HL-60 (cell line): ENCODE measurements at regions not wholly inside any gene's neighbourhood (a gene's known extent, or its start where the extent isn't known, plus 50 kb on each side); places are given as distances from the start of the nearest gene placed in this dataset.

Source experiments
- CTCF ChIP-seq: IDR thresholded peaks from one replicate; pipeline ENCODE4 v1.5.1; 2011; ENCODE audit warnings: low read length, control low read depth, inconsistent platforms; ENCODE audit not compliant: insufficient read depth
- GABPA ChIP-seq: IDR thresholded peaks from 2 replicates; pipeline ENCODE4 v1.6.1; 2012; ENCODE audit warnings: low read depth
- POLR2AphosphoS5 ChIP-seq: IDR thresholded peaks from 2 replicates; pipeline ENCODE4 v1.6.1; 2012; ENCODE audit warnings: low read depth
- TF ChIP-seq, protein P1 (sequence below): IDR thresholded peaks from 2 replicates; pipeline ENCODE4 v1.6.1; 2012; ENCODE audit warnings: low read depth; ENCODE audit not compliant: insufficient replicate concordance

- TF ChIP-seq CTCF (no peak), POLR2AphosphoS5 (no peak), GABPA (no peak)
- TF ChIP-seq, protein P1, sequence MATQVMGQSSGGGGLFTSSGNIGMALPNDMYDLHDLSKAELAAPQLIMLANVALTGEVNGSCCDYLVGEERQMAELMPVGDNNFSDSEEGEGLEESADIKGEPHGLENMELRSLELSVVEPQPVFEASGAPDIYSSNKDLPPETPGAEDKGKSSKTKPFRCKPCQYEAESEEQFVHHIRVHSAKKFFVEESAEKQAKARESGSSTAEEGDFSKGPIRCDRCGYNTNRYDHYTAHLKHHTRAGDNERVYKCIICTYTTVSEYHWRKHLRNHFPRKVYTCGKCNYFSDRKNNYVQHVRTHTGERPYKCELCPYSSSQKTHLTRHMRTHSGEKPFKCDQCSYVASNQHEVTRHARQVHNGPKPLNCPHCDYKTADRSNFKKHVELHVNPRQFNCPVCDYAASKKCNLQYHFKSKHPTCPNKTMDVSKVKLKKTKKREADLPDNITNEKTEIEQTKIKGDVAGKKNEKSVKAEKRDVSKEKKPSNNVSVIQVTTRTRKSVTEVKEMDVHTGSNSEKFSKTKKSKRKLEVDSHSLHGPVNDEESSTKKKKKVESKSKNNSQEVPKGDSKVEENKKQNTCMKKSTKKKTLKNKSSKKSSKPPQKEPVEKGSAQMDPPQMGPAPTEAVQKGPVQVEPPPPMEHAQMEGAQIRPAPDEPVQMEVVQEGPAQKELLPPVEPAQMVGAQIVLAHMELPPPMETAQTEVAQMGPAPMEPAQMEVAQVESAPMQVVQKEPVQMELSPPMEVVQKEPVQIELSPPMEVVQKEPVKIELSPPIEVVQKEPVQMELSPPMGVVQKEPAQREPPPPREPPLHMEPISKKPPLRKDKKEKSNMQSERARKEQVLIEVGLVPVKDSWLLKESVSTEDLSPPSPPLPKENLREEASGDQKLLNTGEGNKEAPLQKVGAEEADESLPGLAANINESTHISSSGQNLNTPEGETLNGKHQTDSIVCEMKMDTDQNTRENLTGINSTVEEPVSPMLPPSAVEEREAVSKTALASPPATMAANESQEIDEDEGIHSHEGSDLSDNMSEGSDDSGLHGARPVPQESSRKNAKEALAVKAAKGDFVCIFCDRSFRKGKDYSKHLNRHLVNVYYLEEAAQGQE: no peak
Observed at GRCh38 chr3:72011485-72011884, 226.5 kb upstream of the PROK2 start.
